NCI-H2227 treated with DMSO at 0.1 percent for 48 hours (cell line): ENCODE measurements at regions not wholly inside any gene's neighbourhood (a gene's known extent, or its start where the extent isn't known, plus 50 kb on each side); places are given as distances from the start of the nearest gene placed in this dataset.
"Not testable (repeated sequence)": the region's sequence is repeated elsewhere in the genome, so short reads cannot be mapped to it uniquely, and the experiment has no call there.

Experiments
- DNase-seq: peaks from one replicate; lab custom pipeline; 2025; lab: John Stamatoyannopoulos, UW

GRCh38 chr5:176060472-176061268 is 92.6 kb upstream of the THOC3 start:
- not testable (repeated sequence) for DNase-seq

DNA sequence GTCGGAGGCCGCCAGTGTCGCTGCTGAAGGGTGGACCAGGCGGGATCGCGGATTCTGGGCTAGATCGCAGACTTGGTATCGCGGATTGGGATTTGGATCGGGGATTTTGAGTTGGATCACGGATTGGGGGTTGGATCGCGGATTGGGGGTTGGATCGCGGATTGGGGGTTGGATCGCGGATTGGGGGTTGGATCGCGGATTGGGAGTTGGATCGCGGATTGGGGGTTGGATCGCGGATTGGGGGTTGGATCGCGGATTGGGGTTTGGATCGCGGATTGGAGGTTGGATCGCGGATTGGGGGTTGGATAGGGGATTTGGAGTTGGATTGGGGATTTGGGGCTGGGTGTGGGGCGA is 93.1 kb upstream of the THOC3 start:
- DNase-seq = not testable (repeated sequence)

GRCh38 chr5:176061660-176062059 is 93.5 kb upstream of the THOC3 start:
- DNase-seq = not testable (repeated sequence)

GRCh38 chr5:176066262-176066945 is 98.3 kb upstream of the THOC3 start:
- not testable (repeated sequence) for DNase-seq

DNA sequence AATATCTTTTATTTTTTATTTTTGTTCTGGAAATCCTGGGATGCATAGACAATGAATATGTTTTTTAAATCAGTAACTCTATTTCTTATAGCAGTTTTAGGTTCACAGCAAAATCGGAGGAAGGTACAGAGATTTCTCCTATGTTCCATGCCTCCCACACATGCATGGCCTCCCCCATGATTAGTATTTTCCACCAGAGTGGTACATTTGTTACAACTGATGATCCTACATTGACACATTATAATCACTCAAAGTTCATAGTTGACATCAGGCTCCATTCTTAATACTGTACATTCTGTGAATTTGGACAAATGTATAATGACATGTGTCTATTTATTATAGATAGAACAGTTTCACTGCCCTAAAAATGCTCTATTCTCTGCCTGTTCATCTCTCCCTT is 99.0 kb upstream of the THOC3 start:
- not testable (repeated sequence) for DNase-seq

GRCh38 chr5:176067948-176068347 is 99.8 kb upstream of the THOC3 start:
- DNase-seq = not testable (repeated sequence)

DNA sequence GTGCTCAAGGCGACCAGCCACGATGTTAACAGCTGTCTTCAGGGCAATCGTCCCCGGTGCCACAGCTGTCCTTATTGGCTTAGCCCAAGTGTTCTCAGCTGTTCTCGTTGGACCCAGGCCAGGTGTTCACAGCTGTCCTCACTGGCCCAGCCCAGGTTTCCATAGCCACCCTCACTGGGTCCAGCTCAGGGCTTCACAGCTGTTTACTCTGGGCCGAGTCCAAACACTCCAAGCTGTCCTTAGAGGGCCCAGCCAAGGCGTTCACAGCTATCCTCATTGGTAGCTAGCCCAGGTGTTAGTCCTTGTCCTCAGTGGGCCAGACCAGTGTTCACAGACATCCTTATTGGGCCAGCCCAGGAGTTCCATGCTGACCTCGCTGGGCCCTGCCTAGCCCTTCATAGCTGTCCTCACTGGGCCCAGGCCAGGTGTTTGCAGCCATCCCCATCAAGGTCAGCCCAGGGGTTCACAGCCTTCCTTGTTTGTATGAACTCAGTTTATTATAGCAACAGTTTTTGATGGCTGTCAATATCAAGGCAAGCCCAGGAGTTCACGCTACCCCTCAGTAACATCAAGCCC is 106.0 kb upstream of the THOC3 start:
- DNase-seq = not testable (repeated sequence)

- DNase-seq = not testable (repeated sequence)
These were observed 115.6 kb upstream of the THOC3 start for GRCh38 chr5:176083717-176084116.

DNA sequence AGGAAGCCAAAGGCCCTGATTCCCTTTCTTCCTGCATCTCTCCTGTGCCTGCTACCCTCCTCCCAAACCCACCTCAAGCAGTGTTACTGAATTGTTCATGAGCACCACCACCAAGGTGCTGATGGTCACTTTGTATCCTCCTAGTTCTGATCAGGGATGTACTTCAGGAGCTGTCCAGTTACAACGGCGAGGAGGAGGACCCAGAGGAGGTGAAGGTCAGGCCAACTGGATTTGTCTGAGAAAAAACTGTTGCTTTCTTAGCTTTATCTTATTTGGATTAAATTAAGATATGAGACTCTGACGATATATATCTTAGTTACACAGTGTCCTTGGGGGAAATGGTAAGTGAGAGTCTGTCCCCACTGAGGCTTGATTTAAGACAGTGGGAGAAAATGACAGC is 135.0 kb upstream of the THOC3 start:
- DNase-seq = not testable (repeated sequence)

DNA sequence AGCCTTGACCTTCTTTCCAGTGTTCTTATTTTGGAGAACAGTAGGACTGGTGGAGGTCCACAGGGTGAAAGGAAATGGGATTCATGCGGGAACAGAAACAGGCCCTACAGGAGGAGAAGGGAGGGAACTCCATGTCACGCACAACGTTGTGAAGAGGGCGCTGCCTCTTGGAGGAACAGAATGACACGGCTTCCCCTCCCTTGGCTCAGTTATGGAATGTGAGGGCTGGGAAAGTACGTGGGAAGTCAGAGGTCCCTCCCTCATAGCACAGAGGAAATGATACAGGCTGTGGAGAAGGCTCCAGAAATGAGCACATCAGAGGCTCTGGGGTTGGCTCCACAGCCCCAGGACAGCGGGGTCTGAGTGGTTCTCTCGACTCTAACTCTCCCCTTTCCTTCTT is 125.3 kb upstream of the SIMC1 start:
- DNase-seq = not testable (repeated sequence)

- DNase-seq = not testable (repeated sequence)
These were observed 124.4 kb upstream of the SIMC1 start for GRCh38 chr5:176113673-176114335.

DNA sequence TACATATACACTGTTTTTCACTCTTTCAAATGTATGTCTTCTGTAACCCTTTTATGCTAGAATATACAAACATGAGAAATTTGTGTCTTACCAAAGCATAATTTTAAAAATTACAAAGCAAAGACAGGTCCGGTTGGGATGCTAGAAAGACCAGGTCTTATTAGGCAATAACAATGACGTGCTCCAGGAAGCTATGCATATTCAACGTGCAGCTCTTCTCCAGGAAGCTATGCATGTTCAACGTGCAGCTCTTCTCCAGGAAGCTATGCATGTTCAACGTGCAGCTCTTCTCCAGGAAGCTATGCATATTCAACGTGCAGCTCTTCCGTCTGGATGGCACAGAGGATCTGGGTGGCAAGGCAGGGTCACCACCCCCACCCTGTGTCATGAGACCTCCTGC is 123.4 kb upstream of the SIMC1 start:
- DNase-seq = not testable (repeated sequence)

DNA sequence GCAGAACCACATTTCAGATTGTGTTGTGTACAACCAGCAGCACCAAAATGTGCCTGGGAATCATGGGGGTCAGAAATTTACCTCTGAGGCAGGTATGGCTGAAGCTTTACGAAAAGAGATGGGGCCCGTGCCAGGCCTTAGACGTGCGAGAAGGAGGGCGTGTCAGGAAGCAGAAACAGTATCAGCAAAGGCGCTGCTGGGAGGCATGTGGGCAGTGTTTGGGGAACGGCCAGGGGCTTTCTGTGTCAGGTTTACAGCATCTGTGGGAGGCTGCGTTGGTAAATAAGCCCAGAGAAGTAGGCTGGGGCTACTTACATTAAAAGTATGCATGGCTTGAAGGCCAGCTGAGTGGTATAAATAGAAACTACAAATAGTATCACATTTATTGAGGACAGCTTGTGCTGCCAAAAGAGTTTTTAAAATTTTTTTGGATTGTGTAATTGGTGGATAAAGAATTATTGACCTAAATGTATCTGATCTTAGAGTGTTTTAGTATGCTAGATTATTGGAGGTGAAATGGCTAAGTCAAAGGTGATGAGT is 120.5 kb upstream of the SIMC1 start:
- DNase-seq = not testable (repeated sequence)

GRCh38 chr5:176122361-176122760 is 115.9 kb upstream of the SIMC1 start:
- DNase-seq = not testable (repeated sequence)

GRCh38 chr5:176124120-176124519 is 114.1 kb upstream of the SIMC1 start:
- not testable (repeated sequence) for DNase-seq

- no peak for DNase-seq
These were observed 106.5 kb upstream of the SIMC1 start for GRCh38 chr5:176131771-176132170.

- DNase-seq = no peak
These were observed 105.5 kb upstream of the SIMC1 start for GRCh38 chr5:176132471-176133288.

GRCh38 chr5:176133289-176133870 is 104.8 kb upstream of the SIMC1 start:
- DNase-seq = no peak

DNA sequence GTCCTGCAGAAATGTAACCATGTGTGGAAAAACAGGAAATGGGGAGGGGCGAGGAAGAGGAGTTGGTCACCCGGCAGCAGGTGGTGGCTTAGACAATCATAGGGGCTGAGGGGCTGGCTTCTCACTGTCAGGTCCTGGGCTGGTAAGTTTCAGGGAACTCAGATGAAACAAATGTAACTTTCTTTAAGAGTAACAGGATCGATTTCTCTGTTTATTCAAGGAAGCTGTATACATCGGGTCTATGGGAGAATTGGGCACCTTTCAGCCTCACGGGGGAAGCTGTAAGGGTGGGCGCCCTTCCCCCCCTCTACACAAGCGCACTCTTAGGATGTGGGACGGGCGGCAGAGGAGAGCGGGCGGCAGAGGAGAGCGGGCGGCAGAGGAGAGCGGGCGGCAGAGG is 104.3 kb upstream of the SIMC1 start:
- DNase-seq = no peak

DNA sequence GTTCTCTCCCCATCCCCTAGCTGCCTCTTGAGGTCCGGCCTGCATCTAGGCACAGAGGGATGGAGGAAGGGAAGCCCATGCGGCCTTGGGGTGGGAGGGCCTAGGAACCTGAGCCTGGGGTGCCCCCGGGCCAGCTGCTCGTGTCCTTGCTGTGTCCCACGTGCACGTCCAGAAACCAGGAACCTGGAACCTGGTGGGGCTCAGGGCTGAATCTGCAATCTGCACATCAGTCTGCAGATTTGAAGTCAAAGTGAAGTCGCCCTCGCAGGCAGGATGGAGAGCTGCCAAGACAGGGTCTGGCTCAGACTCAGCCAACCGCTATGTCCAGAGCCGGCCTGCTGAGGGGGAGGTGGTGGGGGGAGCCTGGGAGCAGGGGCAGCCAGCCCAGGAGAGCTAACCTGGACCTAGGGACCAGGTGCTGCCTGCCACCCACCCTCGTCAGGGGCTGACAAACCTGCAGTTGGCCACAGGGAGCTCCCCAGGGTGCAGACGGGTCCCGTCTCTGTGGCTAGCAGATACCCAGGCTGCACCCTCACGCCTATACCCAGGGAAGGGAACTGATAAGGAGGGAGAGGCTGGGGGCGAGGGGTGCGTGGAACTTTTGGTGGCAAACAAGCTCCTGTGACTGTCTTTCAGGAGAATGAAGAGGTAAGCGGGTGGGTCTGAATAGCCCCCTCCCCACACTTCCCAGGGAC is 103.5 kb upstream of the SIMC1 start:
- no peak for DNase-seq
